Endothelial cell of umbilical vein (primary cell): ENCODE measurements at regions not wholly inside any gene's neighbourhood (a gene's known extent, or its start where the extent isn't known, plus 50 kb on each side); places are given as distances from the start of the nearest gene placed in this dataset.

Source experiments
- BruUV-seq: library from RNA; stranded (reverse); fragments of 400-500 nt; replicated peaks from 2 replicates; lab custom pipeline; 2021; lab: Mats Ljungman, UMichigan
- CTCF ChIA-PET: fragments of 300-600, 350-600 bp; sonication (Branson Sonifier 250); formaldehyde crosslinking; loops from one replicate; lab custom pipeline; 2021; ENCODE audit warnings: antibody characterized with exemption, inconsistent platforms; lab: Charles Lee
- POLR2A ChIA-PET: fragments of 300-600, 350-600 bp; sonication (Branson Sonifier 250); formaldehyde crosslinking; loops from one replicate; lab custom pipeline; 2021; ENCODE audit warnings: antibody characterized with exemption, inconsistent platforms; lab: Charles Lee
- DNase-seq: peaks from one replicate; pipeline ENCODE4 v3.0.0-alpha.2; 2011; ENCODE audit warnings: low read depth, low spot score
- FAIRE-seq: peaks from 2 replicates; lab custom pipeline; 2011; peaks lifted over from hg19 to GRCh38; lab: Jason Lieb, UNC
- H2AFZ ChIP-seq: 2 replicates; pipeline ENCODE4 v1.6.0; 2012; ENCODE audit warnings: low read depth, low read length, control low read depth, inconsistent platforms
- H3K27ac ChIP-seq: 2 replicates; pipeline ENCODE4 v1.5.1; 2011; ENCODE audit warnings: low read depth, mild to moderate bottlenecking, control low read depth, low read length, moderate library complexity; ENCODE audit not compliant: insufficient read depth
- H3K27me3 ChIP-seq, 2 experiments: 2 replicates each; pipeline versions ENCODE4 v1.6.0 to v1.6.1; 2011; ENCODE audit warnings: low read length in 2 of 2, mixed read lengths in 1 of 2; ENCODE audit not compliant: control insufficient read depth in 2 of 2, insufficient read depth in 2 of 2
- H3K36me3 ChIP-seq, 2 experiments: 2 replicates in 1 of 2; 3 replicates in 1 of 2; pipeline ENCODE4 v1.5.1; 2011; ENCODE audit warnings: low read length in 2 of 2, mild to moderate bottlenecking in 1 of 2, moderate library complexity in 1 of 2; ENCODE audit not compliant: control insufficient read depth in 2 of 2, insufficient read depth in 2 of 2; ENCODE audit errors: extremely low read depth in 1 of 2
- H3K4me1 ChIP-seq: 3 replicates; pipeline ENCODE4 v1.5.1; 2011; ENCODE audit warnings: mild to moderate bottlenecking, low read length; ENCODE audit not compliant: control insufficient read depth, insufficient read depth; ENCODE audit errors: extremely low read depth
- H3K4me2 ChIP-seq: 2 replicates; pipeline ENCODE4 v1.6.1; 2011; ENCODE audit warnings: low read length, control low read depth, mixed read lengths; ENCODE audit not compliant: insufficient read depth
- H3K4me3 ChIP-seq, 3 experiments: fragments of 200-600 bp in 1 of 3; sonication (generic), shearing (Covaris generic) in 1 of 3; replicated peaks in 1 of 3; 2 replicates each; pipeline ENCODE4 v1.5.1; 2011 to 2016; ENCODE audit warnings: control low read depth in 3 of 3, low read length in 3 of 3, mild to moderate bottlenecking in 2 of 3, inconsistent platforms in 1 of 3, low read depth in 1 of 3, moderate library complexity in 1 of 3; ENCODE audit not compliant: insufficient read depth in 1 of 3
- H3K79me2 ChIP-seq: 2 replicates; pipeline ENCODE4 v1.6.0; 2012; ENCODE audit warnings: low read length, inconsistent platforms; ENCODE audit not compliant: control insufficient read depth, insufficient read depth
- H3K9ac ChIP-seq: replicated peaks from 2 replicates; pipeline ENCODE3; 2011; ENCODE audit warnings: low read length, control low read depth; ENCODE audit not compliant: insufficient read depth; ENCODE audit errors: extremely low read depth
- H3K9me1 ChIP-seq: replicated peaks from 3 replicates; pipeline ENCODE4 v1.6.0; 2011; ENCODE audit warnings: mild to moderate bottlenecking, low read length; ENCODE audit not compliant: control insufficient read depth, insufficient read depth; ENCODE audit errors: extremely low read depth
- H3K9me3 ChIP-seq: replicated peaks from 2 replicates; pipeline ENCODE4 v1.5.1; 2012; ENCODE audit warnings: low read length, inconsistent platforms; ENCODE audit not compliant: control insufficient read depth, insufficient read depth
- H4K20me1 ChIP-seq: replicated peaks from 2 replicates; pipeline ENCODE3; 2011; ENCODE audit warnings: mild to moderate bottlenecking, low read length; ENCODE audit not compliant: control insufficient read depth, insufficient read depth; ENCODE audit errors: extremely low read depth
- EZH2 ChIP-seq: IDR thresholded peaks from 2 replicates; pipeline ENCODE4 v1.6.1; 2012; ENCODE audit warnings: borderline replicate concordance, low read depth, mild to moderate bottlenecking, moderate library complexity, low read length, inconsistent platforms; ENCODE audit not compliant: severe bottlenecking
- FOS ChIP-seq: IDR thresholded peaks from 2 replicates; pipeline ENCODE4 v1.6.1; 2011; ENCODE audit warnings: mild to moderate bottlenecking, low read length, moderate library complexity, borderline replicate concordance; ENCODE audit not compliant: insufficient read depth
- GATA2 ChIP-seq: IDR thresholded peaks from 2 replicates; pipeline ENCODE4 v1.7.0; 2011; ENCODE audit warnings: low read depth, mild to moderate bottlenecking, moderate library complexity, mixed read lengths, low read length; ENCODE audit not compliant: insufficient read length, insufficient read depth
- JUN ChIP-seq: IDR thresholded peaks from 2 replicates; pipeline ENCODE4 v1.6.1; 2011; ENCODE audit warnings: borderline replicate concordance, low read depth; ENCODE audit not compliant: insufficient read length, insufficient read depth
- MYC ChIP-seq: IDR thresholded peaks from one replicate; pipeline ENCODE4 v1.6.1; 2011; ENCODE audit warnings: mild to moderate bottlenecking, low read depth, low read length
- POLR2A ChIP-seq: IDR thresholded peaks from 2 replicates; pipeline ENCODE4 v1.6.1; 2012; ENCODE audit warnings: low read depth, mild to moderate bottlenecking, control low read depth, low read length
- POLR2AphosphoS5 ChIP-seq: IDR thresholded peaks from 2 replicates; pipeline ENCODE4 v1.6.1; 2012; ENCODE audit warnings: low read depth, mild to moderate bottlenecking, control low read depth, low read length, moderate library complexity; ENCODE audit not compliant: insufficient read depth
- dilution Hi-C: fragments of 300-500 bp; cut with MboI; formaldehyde crosslinking; loops from one replicate; pipeline ENCODE4 v1.15.0; 2019; ENCODE audit warnings: low sequenced_read_pairs; ENCODE audit not compliant: extremely low pct_ligation_motif_present
- intact Hi-C: fragments of 100-400 bp; cut with micrococcal nuclease; formaldehyde crosslinking; loops from one replicate; pipeline ENCODE4 v1.10.0; 2022
- TF ChIP-seq, protein P1 (sequence below): IDR thresholded peaks from 2 replicates; pipeline ENCODE4 v1.6.1; 2011; ENCODE audit not compliant: insufficient read depth, insufficient read length
- TF ChIP-seq, protein P2 (sequence below), 2 donors: IDR thresholded peaks; 1 replicate in 1 of 2; 2 replicates in 1 of 2; pipeline ENCODE4 v1.5.1; 2011; ENCODE audit warnings: low read length in 2 of 2, mild to moderate bottlenecking in 2 of 2, moderate library complexity in 2 of 2, control low read depth in 1 of 2, inconsistent platforms in 1 of 2, low read depth in 1 of 2; ENCODE audit not compliant: insufficient read depth in 1 of 2; ENCODE audit errors: extremely low read depth in 1 of 2

DNA sequence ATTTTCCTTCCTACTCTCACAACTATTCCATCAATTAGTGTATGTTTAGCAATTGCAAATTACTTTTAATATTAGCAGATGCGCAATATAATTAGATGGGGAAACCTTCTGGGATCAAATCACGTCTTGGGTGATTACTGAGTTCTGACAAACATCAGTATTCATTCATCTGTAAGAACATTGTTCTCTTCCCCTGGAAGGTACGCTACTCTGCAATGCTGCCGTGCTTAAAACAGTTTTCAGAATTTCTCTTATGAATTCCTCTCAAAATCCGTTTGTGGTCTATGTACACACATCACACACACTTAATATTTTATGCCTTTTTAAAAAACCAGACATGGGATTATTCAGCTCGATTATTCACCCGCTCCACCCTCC lies 237.5 kb upstream of the NEBL start:
- Histone ChIP-seq H3K27me3 (peaks cover 0 to 3% of the 10 kb centered on the region in 2 experiments), H4K20me1 (no peaks in the 10 kb centered on the region), H3K9me1 (no peaks in the 10 kb centered on the region), H2AFZ (no peak overlapping the region), H3K4me3 (no peak overlapping the region), H3K9ac (no peak overlapping the region), H3K9me3 (no peaks in the 10 kb centered on the region), H3K27ac (no peak overlapping the region), H3K4me2 (no peak overlapping the region), H3K4me1 (no peaks in the 10 kb centered on the region), H3K36me3 (no peaks in the 10 kb centered on the region), H3K79me2 (no peaks in the 10 kb centered on the region)
- no peak for FAIRE-seq
- POLR2A ChIA-PET: no interaction called here
- no peak for DNase-seq
- dilution Hi-C loops: no loop called here
- CTCF ChIA-PET: no interaction called here
- intact Hi-C loops: no loop called here
- TF ChIP-seq JUN: no peak
- TF ChIP-seq, protein P1, sequence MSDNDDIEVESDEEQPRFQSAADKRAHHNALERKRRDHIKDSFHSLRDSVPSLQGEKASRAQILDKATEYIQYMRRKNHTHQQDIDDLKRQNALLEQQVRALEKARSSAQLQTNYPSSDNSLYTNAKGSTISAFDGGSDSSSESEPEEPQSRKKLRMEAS: no peak
- TF ChIP-seq EZH2: no peak
- TF ChIP-seq FOS: no peak
- TF ChIP-seq POLR2A: no peak
- no peak for TF ChIP-seq MYC
- no peak for TF ChIP-seq GATA2
- no peak for TF ChIP-seq POLR2AphosphoS5
- TF ChIP-seq, protein P2, sequence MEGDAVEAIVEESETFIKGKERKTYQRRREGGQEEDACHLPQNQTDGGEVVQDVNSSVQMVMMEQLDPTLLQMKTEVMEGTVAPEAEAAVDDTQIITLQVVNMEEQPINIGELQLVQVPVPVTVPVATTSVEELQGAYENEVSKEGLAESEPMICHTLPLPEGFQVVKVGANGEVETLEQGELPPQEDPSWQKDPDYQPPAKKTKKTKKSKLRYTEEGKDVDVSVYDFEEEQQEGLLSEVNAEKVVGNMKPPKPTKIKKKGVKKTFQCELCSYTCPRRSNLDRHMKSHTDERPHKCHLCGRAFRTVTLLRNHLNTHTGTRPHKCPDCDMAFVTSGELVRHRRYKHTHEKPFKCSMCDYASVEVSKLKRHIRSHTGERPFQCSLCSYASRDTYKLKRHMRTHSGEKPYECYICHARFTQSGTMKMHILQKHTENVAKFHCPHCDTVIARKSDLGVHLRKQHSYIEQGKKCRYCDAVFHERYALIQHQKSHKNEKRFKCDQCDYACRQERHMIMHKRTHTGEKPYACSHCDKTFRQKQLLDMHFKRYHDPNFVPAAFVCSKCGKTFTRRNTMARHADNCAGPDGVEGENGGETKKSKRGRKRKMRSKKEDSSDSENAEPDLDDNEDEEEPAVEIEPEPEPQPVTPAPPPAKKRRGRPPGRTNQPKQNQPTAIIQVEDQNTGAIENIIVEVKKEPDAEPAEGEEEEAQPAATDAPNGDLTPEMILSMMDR (IDR thresholded peaks at IDR 0.05; ENCODE audit: extremely low read depth in 1 of 2, insufficient read depth in 1 of 2, low read depth in 1 of 2, low read length in 2 of 2): no peak
- BruUV-seq: no TSS peak
